Adrenal gland (tissue), 9 donors: ENCODE measurements at regions not wholly inside any gene's neighbourhood (a gene's known extent, or its start where the extent isn't known, plus 50 kb on each side); places are given as distances from the start of the nearest gene placed in this dataset.

ENCODE experiments used
- DNase-seq, 7 donors: peaks; one replicate each; pipeline ENCODE4 v3.0.0-alpha.2; 2019 to 2020
- H3K27ac ChIP-seq, 5 donors: fragments of 200-600 bp; sonication (generic) in 4 of 5; 1 replicate in 3 of 5; 2 replicates in 2 of 5; pipeline versions ENCODE4 v1.5.1 to v1.8.0; 2016 to 2020; ENCODE audit warnings: mild to moderate bottlenecking in 1 of 5
- H3K27me3 ChIP-seq: fragments of 200-600 bp; 2 replicates; pipeline ENCODE4 v1.8.0; 2021
- H3K36me3 ChIP-seq, 2 donors: fragments of 200-600 bp; replicated peaks in 1 of 2; 1 replicate in 1 of 2; 2 replicates in 1 of 2; pipeline versions ENCODE4 v1.5.1 to v1.8.0; 2018 to 2022
- H3K4me1 ChIP-seq, 2 donors: fragments of 200-600 bp; replicated peaks in 1 of 2; 1 replicate in 1 of 2; 2 replicates in 1 of 2; pipeline versions ENCODE4 v1.5.1 to v1.8.0; 2018 to 2021
- H3K4me3 ChIP-seq, 4 donors: fragments of 200-600 bp; sonication (generic) in 3 of 4; one replicate each; pipeline ENCODE4 v1.5.1; 2016 to 2018
- H3K9me3 ChIP-seq, 3 donors: fragments of 200-600 bp; sonication (generic) in 1 of 3; replicated peaks in 1 of 3; 1 replicate in 2 of 3; 2 replicates in 1 of 3; pipeline versions ENCODE4 v1.5.1 to v1.8.0; 2016 to 2021
- CTCF ChIP-seq, 6 experiments: fragments of 450-650 bp in 4 of 6; fragments of 200-600 bp in 2 of 6; sonication (generic) in 1 of 6; IDR thresholded peaks; 1 replicate in 5 of 6; 2 replicates in 1 of 6; pipeline versions ENCODE4 v1.5.1 to v1.8.0; 2016 to 2021; ENCODE audit warnings: antibody characterized with exemption in 6 of 6, mild to moderate bottlenecking in 2 of 6, moderate library complexity in 1 of 6
- POLR2A ChIP-seq, 2 donors: fragments of 450-650 bp; IDR thresholded peaks; one replicate each; pipeline ENCODE4 v1.6.1; 2017; ENCODE audit warnings: antibody characterized with exemption in 2 of 2, mild to moderate bottlenecking in 2 of 2, moderate library complexity in 1 of 2
- WGBS, 4 donors: extraction: QIAGEN DNeasy Blood & Tissue Kit in 2 of 4; methylation state at CpG; one replicate each; pipeline versions ENCODE4 v1.1.5 to v1.1.7; 2013 to 2017; 5-methylcytosine and 5-hydroxymethylcytosine counted together
- intact Hi-C, 2 donors: fragments of 100-400 bp; cut with DNase I; formaldehyde crosslinking; loops; one replicate each; pipeline versions ENCODE4 v1.14.1 to v1.15.0; 2022 to 2023
- donor health status: healthy with polysubstance abuse.
- donor health status: Bipolar disorder and iron deficiency.
- donor health status: DM: yes; HTN: yes; CAD: no.
- donor health status: DM: no; HTN: no; CAD: no.
- donor health status: DM: no; HTN: no; CAD: no.

- H3K36me3 ChIP-seq = no peaks in the 10 kb centered on the region
- H3K27ac ChIP-seq = no peak overlapping the region
- H3K4me3 ChIP-seq = no peak overlapping the region
- intact Hi-C loops = no loop called here
- no peaks in the 10 kb centered on the region for H3K9me3 ChIP-seq
- H3K4me1 ChIP-seq = no peaks in the 10 kb centered on the region
- no peaks in the 10 kb centered on the region for H3K27me3 ChIP-seq
- TF ChIP-seq CTCF (IDR thresholded peaks at IDR 0.05) (no peak), POLR2A (IDR thresholded peaks at IDR 0.05) (no peak)
- DNase-seq = no peak
- 38 to 44% (median 41%) methylated on average over 2 of the region's 2 CpGs for WGBS, 4 donors
Observed at GRCh38 chrX:10855845-10856244, 235.5 kb upstream of the MID1 start.

GRCh38 chrX:10856797-10857196 lies 236.4 kb upstream of the MID1 start:
- DNase-seq = no peak
- 52 to 79% (median 63%) methylated on average over 7 of the region's 7 CpGs for WGBS, 4 donors
- intact Hi-C loops = no loop called here
- no peak for TF ChIP-seq POLR2A (IDR thresholded peaks at IDR 0.05)
- TF ChIP-seq CTCF (IDR thresholded peaks at IDR 0.05) = no peak
- H3K36me3 ChIP-seq = no peaks in the 10 kb centered on the region
- H3K4me1 ChIP-seq = no peaks in the 10 kb centered on the region
- no peaks in the 10 kb centered on the region for H3K9me3 ChIP-seq
- no peak overlapping the region for H3K27ac ChIP-seq
- no peaks in the 10 kb centered on the region for H3K27me3 ChIP-seq
- H3K4me3 ChIP-seq = no peak overlapping the region

GRCh38 chrX:10859353-10859752 lies 239.0 kb upstream of the MID1 start:
- H3K27ac ChIP-seq = no peak overlapping the region
- no peaks in the 10 kb centered on the region for H3K4me1 ChIP-seq
- TF ChIP-seq POLR2A (IDR thresholded peaks at IDR 0.05) (no peak), CTCF (IDR thresholded peaks at IDR 0.05) (no peak)
- DNase-seq = no peak
- no peaks in the 10 kb centered on the region for H3K36me3 ChIP-seq
- no peaks in the 10 kb centered on the region for H3K27me3 ChIP-seq
- WGBS, 4 donors = 78 to 93% (median 85%) methylated on average over 3 of the region's 3 CpGs
- H3K4me3 ChIP-seq = no peak overlapping the region
- intact Hi-C loops = no loop called here
- H3K9me3 ChIP-seq = no peaks in the 10 kb centered on the region

DNA sequence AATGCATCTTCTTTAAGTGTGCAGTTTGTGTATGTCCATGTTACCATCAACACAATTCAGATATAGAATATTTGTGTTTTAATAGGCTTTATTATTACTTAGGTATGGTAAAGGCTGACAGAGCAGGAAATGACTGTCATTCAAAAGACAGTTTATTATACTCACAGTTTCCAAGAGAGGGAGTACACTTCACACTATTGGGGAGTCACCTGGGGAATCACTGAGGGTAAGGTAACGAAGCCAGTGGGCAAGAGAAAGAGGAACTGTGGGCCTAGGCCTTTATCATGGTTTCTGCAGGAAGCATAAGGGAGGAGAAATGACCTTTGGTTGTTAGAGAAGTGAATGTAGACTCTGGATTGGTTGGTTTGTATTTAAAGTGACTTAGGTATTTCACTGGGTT lies 235.1 kb upstream of the HCCS start:
- WGBS, 4 donors = 45 to 91% (median 72%) methylated on average over 1 of the region's 1 CpG
- Histone ChIP-seq H3K27ac (no peak overlapping the region), H3K4me3 (no peak overlapping the region), H3K36me3 (no peaks in the 10 kb centered on the region), H3K27me3 (no peaks in the 10 kb centered on the region), H3K9me3 (no peaks in the 10 kb centered on the region), H3K4me1 (no peaks in the 10 kb centered on the region)
- no peak for TF ChIP-seq POLR2A (IDR thresholded peaks at IDR 0.05)
- no peak for TF ChIP-seq CTCF (IDR thresholded peaks at IDR 0.05)
- DNase-seq = no peak
- intact Hi-C loops = no loop called here
